Lung (tissue), 11 donors: ENCODE measurements at regions not wholly inside any gene's neighbourhood (a gene's known extent, or its start where the extent isn't known, plus 50 kb on each side); places are given as distances from the start of the nearest gene placed in this dataset.

Experiments used
- ATAC-seq: fragments of 200-7000 bp; cut with Tn5 transposase; one replicate; pipeline ENCODE4 v1.9.1; 2020; ENCODE audit warnings: moderate number of reproducible peaks; ENCODE audit not compliant: insufficient read depth, low FRiP score
- DNase-seq, 3 donors: peaks; one replicate each; pipeline ENCODE4 v3.0.0-alpha.2; 2013 to 2017
- H3K27ac ChIP-seq, 2 donors: one replicate each; pipeline ENCODE4 v1.5.1; 2013; ENCODE audit warnings: mild to moderate bottlenecking in 2 of 2, moderate library complexity in 2 of 2, control low read depth in 1 of 2, inconsistent platforms in 1 of 2, low read depth in 1 of 2, low read length in 1 of 2
- H3K27me3 ChIP-seq, 3 donors: one replicate each; pipeline ENCODE4 v1.5.1; 2013; ENCODE audit warnings: low read length in 2 of 3; ENCODE audit not compliant: control insufficient read depth in 3 of 3, insufficient read depth in 3 of 3
- H3K36me3 ChIP-seq, 4 donors: one replicate each; pipeline ENCODE4 v1.5.1; 2013; ENCODE audit warnings: low read length in 4 of 4, mild to moderate bottlenecking in 1 of 4, moderate library complexity in 1 of 4; ENCODE audit not compliant: control insufficient read depth in 4 of 4, insufficient read depth in 4 of 4
- H3K4me1 ChIP-seq, 5 donors: one replicate each; pipeline ENCODE4 v1.5.1; 2013; ENCODE audit warnings: low read length in 5 of 5, mild to moderate bottlenecking in 2 of 5, moderate library complexity in 1 of 5; ENCODE audit not compliant: control insufficient read depth in 5 of 5, insufficient read depth in 5 of 5
- H3K4me3 ChIP-seq: one replicate; pipeline ENCODE4 v1.5.1; 2013; ENCODE audit warnings: mild to moderate bottlenecking, control low read depth, moderate library complexity
- H3K9ac ChIP-seq, 2 donors: one replicate each; pipeline ENCODE4 v1.5.1; 2013; ENCODE audit warnings: low read length in 2 of 2, control low read depth in 1 of 2; ENCODE audit not compliant: insufficient read depth in 1 of 2
- H3K9me3 ChIP-seq, 4 donors: one replicate each; pipeline ENCODE4 v1.5.1; 2013; ENCODE audit warnings: low read length in 3 of 4, mild to moderate bottlenecking in 1 of 4, moderate library complexity in 1 of 4; ENCODE audit not compliant: control insufficient read depth in 4 of 4, insufficient read depth in 3 of 4
- WGBS, 2 donors: extraction: QIAGEN DNeasy Blood & Tissue Kit; methylation state at CpG; one replicate each; pipeline ENCODE4 v1.1.7; 2013; 5-methylcytosine and 5-hydroxymethylcytosine counted together
- TF ChIP-seq, protein P1 (sequence below): IDR thresholded peaks from 2 replicates; pipeline ENCODE4 v1.5.1; 2012; ENCODE audit warnings: mild to moderate bottlenecking; ENCODE audit errors: control extremely low read depth, extremely low read depth
- donor health status: control.
- donor health status: control.
- donor health status: Bipolar disorder and iron deficiency.
- donor health status: healthy.
- donor health status: DM: yes; HTN: yes; CAD: no.

GRCh38 chr1:191358724-191359123, 799.5 kb upstream of the RGS18 start:
- H3K36me3 ChIP-seq = no peaks in the 10 kb centered on the region
- 88 to 92% methylated on average over 1 of the region's 1 CpG for WGBS, 2 donors
- no peak overlapping the region for H3K4me3 ChIP-seq
- H3K27ac ChIP-seq = no peak overlapping the region
- TF ChIP-seq, protein P1, sequence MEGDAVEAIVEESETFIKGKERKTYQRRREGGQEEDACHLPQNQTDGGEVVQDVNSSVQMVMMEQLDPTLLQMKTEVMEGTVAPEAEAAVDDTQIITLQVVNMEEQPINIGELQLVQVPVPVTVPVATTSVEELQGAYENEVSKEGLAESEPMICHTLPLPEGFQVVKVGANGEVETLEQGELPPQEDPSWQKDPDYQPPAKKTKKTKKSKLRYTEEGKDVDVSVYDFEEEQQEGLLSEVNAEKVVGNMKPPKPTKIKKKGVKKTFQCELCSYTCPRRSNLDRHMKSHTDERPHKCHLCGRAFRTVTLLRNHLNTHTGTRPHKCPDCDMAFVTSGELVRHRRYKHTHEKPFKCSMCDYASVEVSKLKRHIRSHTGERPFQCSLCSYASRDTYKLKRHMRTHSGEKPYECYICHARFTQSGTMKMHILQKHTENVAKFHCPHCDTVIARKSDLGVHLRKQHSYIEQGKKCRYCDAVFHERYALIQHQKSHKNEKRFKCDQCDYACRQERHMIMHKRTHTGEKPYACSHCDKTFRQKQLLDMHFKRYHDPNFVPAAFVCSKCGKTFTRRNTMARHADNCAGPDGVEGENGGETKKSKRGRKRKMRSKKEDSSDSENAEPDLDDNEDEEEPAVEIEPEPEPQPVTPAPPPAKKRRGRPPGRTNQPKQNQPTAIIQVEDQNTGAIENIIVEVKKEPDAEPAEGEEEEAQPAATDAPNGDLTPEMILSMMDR = no peak
- H3K9me3 ChIP-seq = no peaks in the 10 kb centered on the region
- DNase-seq = no peak
- H3K27me3 ChIP-seq = no peaks in the 10 kb centered on the region
- no peak for ATAC-seq
- no peaks in the 10 kb centered on the region for H3K4me1 ChIP-seq
- no peak overlapping the region for H3K9ac ChIP-seq

GRCh38 chr1:191366686-191367085, 791.6 kb upstream of the RGS18 start:
- Histone ChIP-seq H3K4me3 (no peak overlapping the region), H3K4me1 (peaks cover 0 to 3% (median 0%) of the 10 kb centered on the region in 5 donors), H3K27ac (no peak overlapping the region), H3K9me3 (no peaks in the 10 kb centered on the region), H3K27me3 (no peaks in the 10 kb centered on the region), H3K36me3 (no peaks in the 10 kb centered on the region), H3K9ac (no peak overlapping the region)
- no peak for ATAC-seq
- DNase-seq = no peak
- WGBS, 2 donors = 89 to 97% methylated on average over 1 of the region's 1 CpG
- TF ChIP-seq, protein P1 = no peak

- peaks cover 0 to 4% (median 0%) of the 10 kb centered on the region in 5 donors for H3K4me1 ChIP-seq
- no peak for DNase-seq
- H3K27me3 ChIP-seq = no peaks in the 10 kb centered on the region
- ATAC-seq = no peak
- H3K9me3 ChIP-seq = no peaks in the 10 kb centered on the region
- no peaks in the 10 kb centered on the region for H3K36me3 ChIP-seq
- TF ChIP-seq, protein P1 = no peak
- H3K4me3 ChIP-seq = no peak overlapping the region
- H3K27ac ChIP-seq = no peak overlapping the region
- 69 to 77% methylated on average over 12 of the region's 12 CpGs for WGBS, 2 donors
- H3K9ac ChIP-seq = no peak overlapping the region
Measured at GRCh38 chr1:191368891-191369654, 789.2 kb upstream of the RGS18 start.

DNA sequence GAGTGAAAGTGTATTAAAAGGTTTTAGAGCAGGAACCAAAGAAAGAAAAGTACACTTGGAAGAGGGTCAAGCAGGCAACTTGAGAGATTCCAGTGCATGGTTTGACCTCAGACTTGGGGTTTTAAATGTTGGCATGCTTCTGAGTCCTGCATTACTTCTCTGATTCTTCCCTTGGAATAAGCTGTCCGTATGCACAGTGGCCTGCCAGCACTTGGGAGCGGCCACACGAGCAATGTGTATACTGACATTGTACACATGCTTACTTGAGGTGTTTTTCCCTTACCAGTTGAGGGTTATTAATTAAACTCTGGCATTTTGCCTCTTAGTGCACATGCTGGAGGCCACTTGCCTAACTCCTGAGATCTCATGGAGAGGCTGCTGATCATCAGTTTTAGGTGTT, 786.6 kb upstream of the RGS18 start:
- Histone ChIP-seq H3K9me3 (no peaks in the 10 kb centered on the region), H3K27ac (no peak overlapping the region), H3K4me1 (peaks cover 0 to 4% (median 0%) of the 10 kb centered on the region in 5 donors), H3K9ac (no peak overlapping the region), H3K4me3 (no peak overlapping the region), H3K36me3 (no peaks in the 10 kb centered on the region), H3K27me3 (no peaks in the 10 kb centered on the region)
- TF ChIP-seq, protein P1 = no peak
- DNase-seq (peak; percentile 40 to 69 (median 64)), ATAC-seq (no peak)
- WGBS, 2 donors = 57 to 78% methylated on average over 3 of the region's 3 CpGs
